ENCODE measurements at regions not wholly inside any gene's neighbourhood (a gene's known extent, or its start where the extent isn't known, plus 50 kb on each side); places are given as distances from the start of the nearest gene placed in this dataset.
"Not testable (repeated sequence)": the region's sequence is repeated elsewhere in the genome, so short reads cannot be mapped to it uniquely, and the experiment has no call there.

DNA sequence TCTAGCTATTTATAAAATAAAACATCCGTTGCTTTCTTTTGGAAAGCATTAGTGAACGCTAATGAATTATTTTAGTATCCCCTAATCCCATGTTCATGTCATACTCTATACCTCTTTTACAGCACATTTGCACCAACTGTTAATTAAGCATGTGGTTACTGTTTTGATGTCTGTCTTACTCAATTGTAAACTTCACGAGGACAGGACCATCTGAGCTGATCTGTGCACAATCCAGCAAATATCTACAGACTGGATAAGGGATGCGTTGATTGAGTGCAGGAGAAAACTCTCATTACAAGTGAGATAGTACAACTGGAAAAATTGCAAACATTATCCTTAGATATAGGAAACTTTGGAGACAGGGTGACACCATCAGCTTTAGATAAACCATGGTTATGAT is 201.1 kb downstream of the PCDH20 start:
- no peak for DNase-seq

DNA sequence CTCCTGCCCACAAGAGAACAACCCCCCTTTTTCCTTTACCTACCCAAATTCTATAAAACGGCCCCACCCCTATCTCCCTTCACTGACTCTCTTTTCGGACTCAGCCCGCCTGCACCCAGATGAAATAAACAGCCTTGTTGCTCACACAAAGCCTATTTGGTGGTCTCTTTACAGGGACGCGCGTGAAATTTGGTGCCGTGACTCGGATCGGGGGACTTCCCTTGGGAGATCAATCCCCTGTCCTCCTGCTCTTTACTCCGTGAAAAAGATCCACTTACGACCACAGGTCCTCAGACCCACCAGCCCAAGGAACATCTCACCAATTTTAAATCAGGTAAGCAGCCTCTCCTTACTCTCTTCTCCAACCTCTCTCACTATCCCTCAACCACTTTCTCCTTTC is 209.8 kb downstream of the PCDH20 start:
- not testable (repeated sequence) for DNase-seq

DNA sequence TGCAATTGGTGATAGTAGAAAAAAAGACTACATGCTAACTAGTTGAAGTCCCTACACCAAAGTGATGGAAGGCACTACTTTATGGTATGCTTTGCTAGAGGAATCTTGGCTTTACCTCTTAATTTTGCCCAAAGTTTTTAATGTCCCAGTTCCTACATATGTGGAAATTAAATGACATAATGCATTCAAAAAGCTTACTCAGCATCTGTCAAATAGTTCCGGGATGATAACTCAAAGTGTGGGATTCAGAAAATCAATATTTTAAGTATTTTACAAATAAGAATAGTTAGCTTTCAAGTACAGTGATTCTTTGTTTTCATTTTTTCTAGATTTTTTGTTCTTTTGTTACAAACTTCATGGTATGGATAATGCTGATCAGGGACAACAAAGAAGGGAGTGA is 211.6 kb downstream of the PCDH20 start:
- no peak for DNase-seq

DNA sequence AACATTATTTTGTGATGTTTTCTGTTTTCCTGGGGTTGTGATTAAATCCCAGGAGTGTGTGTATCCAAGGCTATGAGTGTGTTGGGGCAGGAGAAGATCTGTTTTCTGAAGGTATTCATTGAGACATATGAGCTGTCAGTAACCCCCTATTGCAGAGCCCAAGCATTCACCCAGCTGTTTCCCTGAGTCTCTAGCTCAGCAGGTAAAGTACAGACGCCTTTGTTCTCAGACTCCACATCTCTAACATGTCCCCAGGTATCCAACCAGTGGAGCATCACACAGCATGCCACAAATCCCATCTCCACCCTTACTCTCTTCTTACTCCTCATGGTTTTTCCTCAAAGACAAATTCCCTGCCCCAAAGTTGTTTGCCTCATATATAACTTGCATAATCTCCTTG is 213.6 kb downstream of the PCDH20 start:
- no peak for DNase-seq

DNA sequence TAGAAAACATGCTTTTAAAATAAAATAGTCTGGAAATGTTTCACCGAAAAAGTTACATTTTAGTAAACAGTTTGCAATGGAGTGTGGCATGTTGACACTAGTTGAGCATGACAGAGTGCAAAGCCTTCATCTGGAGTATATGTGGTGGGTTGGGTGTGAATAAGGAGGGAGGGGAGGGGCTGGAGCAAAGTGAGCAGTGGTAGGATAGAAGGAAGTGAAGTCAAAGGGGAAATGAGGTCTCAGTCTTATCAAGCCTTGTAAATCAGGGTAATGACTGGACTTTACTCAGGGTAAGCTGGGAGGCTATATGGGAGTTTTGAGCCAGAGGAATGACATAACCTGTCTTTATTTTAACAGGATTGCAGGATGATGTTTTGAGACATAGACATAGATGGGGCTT is 222.8 kb downstream of the PCDH20 start:
- no peak for DNase-seq

DNA sequence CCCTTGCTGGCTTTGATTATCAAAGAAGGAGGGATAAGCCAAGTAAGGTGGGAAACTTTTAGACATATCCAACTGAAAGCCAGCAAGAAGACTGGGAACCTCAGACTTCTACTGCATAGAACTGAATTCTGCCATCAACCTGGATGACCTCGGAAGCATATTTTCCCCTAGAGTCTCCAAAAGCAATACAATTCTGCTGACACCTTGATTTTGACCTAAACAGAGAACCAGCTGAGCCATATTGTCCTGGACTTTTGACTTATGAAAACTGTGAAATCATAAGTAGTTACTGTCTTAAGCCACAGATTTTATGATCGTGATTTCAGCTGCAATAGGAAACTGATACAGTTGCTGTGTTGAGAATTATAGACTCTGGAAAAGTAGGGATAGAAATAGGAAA is 227.6 kb downstream of the PCDH20 start:
- no peak for DNase-seq

DNA sequence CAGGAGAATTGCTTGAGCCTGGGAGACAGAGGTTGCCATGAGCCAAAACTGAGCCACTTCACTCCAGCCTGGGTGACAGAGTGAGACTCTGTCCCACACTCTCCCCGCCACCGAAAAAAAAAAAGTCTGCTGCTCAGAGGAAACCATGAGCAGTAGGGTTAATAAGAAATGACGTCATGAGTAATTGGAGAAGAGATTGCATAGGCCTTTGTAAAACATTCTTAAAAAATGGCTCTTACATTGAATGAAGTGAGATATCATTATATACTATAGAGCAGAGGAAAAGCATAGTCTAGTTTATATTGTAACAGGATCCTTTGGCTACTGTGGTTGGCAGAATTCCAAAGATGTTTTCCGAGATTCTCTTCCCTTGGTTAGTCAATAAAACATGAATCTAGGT is 228.2 kb downstream of the PCDH20 start:
- peak; percentile 42 for DNase-seq

DNA sequence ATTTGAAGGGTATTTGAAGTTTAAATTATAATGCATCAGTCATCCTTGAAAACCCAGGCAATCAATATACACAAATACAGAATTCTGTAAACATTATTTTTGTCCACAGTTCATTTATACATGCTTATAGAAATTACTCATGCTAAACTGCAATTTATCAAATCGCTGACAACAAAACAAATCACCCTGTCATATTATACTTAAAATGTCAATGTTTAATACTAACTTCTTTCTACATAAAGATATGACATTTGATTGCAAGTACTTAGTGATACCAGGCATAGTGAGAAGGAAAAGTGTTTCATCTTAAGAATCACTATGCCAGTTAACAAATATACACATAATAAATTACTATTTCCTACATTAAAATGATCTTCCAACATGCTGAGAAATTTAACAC is 232.0 kb downstream of the PCDH20 start:
- no peak for DNase-seq

DNA sequence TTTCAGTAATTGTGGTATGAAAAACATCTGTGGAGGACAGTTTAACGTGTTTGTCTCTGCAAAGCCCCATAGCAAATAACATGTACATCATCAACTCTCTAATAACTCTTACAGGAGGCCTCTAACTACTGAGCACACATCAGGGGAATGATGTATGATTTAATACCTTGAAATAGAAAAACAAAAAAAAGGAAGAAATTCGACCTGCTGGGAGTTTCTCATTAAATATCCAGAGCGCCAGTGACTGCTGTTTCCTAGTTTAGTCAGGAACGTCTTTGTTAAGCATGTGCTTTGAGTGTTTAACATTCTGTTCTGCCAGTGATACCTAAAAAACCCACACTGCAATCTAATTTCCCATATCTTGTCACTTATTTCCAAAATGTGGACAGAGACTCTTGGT is 235.4 kb downstream of the PCDH20 start:
- DNase-seq = no peak

DNA sequence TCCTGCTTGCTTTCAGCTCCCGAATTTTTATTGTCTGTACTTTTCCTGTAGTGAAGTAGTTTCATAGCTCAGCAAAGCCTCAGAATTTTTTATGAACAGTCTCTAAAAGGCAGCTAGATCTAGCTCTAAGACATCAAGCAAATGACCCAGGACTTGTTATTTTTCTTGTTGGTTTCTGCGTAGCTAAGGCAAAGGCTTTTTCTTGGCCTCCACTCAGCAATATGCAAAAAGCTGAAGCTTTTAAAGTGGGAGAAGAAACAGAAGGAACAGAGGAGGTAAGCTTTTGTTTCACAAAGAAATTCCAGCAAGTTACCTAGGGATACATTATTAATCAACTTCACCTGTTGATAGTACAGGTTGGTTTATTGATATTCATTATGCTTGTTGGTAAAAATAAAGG is 235.9 kb downstream of the PCDH20 start:
- DNase-seq = no peak

DNA sequence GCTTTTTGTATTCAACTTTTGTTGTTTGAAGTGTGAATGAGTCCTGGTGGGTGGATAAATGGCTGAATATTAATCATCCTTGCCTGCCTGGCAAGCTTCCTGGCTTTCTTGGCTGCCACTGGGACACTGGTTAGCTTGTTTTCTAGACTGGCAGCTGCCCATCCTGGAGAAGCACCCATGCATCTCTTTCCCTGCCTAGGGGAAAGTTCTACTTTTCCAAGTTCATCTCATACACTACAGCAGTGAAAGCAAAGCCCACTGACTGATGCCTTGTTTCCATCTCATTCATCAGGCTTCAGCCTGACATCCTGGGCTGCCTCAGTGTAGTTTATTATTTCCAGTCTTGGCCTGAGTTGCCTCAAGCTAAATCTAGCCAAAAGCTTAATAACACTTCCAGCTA is 244.8 kb downstream of the PCDH20 start:
- DNase-seq = no peak

DNA sequence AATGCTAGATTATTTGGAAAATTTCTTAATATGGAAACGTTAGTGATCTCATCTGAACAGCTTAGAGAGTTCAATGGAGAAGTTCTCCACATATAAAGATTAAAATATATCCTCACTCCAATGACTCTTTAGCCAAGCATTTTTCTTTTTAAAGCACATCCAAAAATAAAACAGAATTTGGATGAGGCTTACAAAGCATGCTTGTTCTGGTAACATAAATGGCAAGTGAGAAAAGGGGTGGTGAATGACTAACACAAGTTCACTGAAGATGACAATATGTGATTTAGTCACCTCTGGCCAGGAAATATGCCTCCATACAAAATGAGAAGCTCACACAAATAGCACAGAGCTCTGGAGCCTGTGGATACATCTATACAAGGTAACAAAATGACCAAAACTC is 253.0 kb downstream of the PCDH20 start:
- DNase-seq = no peak

DNA sequence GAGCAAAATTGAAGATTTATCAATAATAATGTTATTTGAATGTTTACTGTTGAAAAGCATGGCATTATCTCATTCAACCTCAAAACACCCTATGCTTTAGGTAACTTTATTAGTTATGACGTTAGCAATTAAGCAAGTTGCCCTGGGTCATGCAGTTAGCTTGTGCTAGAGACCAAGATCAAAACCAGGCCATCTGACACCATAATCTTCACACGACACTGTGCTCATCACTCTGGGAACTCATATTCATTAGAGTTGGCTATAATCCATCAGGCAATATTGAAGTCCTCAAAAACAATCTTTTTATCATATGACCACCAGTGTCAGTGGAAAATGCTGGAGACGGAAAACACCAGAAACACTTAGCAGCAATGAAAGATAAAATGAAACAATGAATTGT is 253.5 kb downstream of the PCDH20 start:
- no peak for DNase-seq

DNA sequence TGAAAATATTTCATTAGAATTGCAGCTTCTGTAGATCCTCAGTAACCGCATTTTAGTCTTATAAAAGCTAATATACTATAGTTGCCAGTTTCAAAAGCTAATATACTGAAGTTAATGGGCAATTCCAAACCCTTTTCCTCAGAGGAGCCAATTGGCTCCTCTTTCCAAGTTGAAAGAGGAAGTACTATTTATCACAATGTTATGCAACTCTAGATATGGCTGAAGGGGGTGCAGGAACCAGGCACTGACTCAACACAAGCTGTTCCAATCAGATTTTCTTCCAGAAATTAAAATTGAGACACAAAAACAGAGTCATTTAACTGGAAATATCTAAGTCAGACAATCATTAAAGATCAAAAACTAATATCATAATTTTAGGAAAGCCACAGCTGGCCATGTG is 258.9 kb downstream of the PCDH20 start:
- no peak for DNase-seq

DNA sequence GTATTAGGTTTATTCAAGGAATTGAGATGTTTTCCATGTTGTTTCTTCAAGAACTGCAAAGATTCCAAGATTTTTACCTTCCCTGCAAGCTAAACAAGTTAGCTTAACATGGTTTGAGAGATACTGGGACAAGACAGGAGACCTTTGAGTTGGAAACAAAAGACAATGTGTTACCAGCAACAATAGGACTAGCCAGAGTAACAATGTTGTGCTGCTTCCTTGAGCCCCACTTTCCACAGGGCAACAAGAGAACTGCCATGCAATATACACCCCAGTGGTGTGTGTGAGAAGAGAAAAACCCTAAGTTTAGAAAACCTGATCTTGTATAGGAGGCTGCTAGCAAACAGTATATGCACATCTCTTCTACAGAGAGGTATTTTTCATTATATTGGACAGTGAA is 264.6 kb downstream of the PCDH20 start:
- no peak for DNase-seq

DNA sequence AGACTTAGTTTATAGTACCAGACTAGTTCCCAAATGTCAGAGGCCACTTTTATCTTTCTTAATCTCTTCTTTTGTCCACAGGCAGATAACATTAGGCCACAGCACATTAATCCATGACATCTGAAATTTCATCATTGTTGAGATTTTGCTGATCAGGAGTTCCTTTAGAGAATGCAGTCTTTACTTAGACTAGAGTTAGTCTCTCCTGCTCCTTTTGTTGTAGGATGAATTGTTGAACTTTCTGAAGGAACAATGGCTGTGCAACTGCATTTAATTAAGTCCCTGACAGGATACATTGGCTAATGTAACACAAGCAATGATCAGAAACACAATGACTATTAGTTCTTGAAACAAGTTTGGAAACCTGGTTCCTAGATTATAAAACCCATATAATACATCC is 266.3 kb downstream of the PCDH20 start:
- DNase-seq = no peak

DNA sequence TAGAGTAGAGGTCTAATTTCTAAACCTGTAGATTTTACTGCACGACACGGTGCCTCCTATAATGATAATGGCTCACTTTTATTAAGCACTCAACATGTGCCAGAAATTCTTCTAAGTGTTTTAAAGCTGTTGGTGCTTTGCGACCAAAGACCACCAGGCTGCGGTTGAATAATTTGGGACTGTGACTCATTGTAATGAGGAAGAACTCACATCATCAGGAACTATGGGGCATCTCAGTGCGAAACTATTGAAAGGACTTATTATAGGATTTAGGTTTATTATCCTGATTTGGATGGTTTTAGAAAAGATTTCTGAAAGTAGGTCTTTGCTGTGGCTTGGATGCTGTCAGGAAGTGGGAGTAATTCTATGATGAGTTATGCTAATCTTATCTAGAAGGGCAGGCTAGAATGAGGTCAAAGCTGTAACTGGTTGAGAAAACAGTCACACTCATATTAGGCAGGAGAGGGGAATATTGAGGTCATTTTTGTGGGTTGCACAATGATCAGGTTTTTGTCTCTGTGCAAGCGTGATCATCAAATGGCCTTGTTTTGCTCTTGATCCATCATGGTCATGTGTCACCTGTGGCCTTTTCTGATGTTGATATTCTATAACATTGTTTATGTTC is 266.8 kb downstream of the PCDH20 start:
- no peak for DNase-seq

DNA sequence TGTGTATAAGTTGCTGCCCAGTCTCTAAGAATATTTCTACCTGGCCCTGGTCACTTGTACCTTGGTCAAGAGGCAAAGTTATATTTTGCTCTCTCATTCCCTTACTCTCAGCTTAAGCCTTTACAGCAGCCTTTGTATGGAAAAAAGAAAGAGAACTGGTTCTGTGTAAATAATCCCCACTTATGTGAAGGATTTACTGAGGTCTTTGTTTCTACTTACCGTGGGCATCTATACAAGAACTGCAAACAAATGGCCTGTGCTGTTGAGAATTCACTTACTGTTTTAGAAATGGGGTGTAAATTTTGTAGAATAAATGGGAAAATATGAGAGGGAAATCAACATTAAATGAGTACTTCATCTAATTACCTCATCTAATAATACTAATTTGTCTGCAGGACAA is 267.4 kb downstream of the PCDH20 start:
- DNase-seq = no peak

DNA sequence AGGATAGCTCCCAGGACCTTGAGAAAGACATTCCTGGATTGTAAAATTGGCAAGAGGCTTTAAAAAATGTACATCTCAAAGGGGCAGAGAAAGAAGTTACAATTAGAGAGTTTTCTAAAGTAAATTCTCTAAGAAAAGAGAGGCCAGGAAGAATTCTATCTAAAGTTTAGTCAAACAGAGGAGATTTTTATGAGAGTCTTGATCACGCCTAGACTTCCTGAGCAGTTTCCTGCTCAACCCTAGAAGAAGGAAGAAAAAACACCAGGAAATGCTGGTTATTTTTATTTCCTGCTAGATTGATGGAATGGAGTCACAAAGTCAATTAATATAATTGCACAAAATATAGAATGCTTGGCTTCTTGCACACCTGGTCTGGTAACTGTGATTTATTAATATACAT is 269.1 kb downstream of the PCDH20 start:
- DNase-seq = no peak

DNA sequence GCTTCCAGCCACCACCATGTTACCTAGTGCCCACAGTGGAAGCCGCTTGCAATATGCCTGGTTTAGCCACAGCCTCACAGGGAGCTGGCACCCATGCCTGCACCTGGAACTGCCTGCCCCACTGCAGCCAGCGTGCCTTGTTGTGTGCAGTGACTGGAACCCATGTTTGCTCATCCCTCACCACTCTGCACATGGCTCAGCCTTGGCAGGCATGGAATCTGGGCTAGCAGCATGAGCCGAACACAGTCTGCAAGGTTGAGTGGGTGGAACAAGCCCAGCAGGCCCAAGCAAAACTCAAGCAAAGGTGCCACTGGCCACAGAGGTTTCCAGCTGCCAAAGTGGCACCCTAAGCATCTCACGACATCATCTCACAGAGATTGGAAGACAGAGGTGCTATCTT is 269.5 kb downstream of the PCDH20 start:
- no peak for DNase-seq

DNA sequence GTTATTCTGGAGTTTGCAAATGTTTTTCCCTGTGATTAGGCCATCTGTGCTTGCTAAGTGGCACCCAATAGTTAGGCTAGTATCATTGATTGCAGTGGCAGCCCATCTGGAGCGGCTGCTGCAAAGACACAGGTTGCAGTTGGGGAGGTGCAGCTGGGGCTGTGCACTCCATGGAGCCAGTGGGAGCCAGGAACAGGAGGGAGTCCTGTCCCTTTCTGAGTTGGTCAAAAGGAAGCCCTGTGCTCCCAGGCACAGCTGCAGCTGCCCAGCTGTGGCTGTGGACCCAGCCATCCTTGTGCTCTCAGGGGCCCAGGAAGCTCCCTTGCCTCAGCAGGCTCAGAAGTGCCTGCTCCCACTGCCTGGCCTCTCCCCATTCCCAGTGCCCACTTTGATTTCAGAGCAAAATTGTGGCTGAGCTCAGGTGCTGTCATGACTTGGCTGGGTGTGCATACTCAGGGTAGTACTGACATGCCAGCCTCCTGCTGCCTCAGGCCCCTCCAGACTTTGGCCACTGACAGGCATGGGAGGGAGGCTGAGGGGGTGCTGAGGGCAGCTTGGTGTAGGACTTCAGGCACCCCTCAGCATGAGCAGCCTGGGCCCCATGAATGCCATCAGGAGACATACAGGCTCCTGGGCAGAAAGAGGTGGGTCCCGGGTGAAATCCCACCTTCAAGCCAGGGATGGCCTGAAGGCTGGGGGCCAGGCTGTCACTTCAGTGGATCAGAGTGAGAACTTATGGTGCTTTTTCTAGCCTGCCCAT is 270.6 kb downstream of the PCDH20 start:
- no peak for DNase-seq

DNA sequence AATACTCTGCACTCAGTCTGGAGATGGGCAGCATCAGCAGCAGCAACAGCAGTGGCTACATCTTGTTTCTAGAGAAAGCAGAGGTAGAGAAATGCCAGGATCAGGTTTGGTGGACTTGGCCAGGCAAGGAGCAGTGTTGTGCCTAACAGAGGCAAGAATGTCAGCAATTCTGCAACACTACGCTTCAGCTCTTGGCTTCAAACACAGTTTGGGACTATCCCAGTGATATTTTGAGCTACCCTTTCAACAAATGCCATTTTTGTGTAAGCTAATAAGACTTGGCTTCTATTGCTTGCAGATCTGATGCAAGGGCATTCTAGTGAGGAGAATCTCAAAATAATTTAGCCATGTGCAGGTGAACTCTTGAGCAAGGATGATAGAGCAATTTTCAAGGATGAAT is 271.3 kb downstream of the PCDH20 start:
- DNase-seq = no peak

DNA sequence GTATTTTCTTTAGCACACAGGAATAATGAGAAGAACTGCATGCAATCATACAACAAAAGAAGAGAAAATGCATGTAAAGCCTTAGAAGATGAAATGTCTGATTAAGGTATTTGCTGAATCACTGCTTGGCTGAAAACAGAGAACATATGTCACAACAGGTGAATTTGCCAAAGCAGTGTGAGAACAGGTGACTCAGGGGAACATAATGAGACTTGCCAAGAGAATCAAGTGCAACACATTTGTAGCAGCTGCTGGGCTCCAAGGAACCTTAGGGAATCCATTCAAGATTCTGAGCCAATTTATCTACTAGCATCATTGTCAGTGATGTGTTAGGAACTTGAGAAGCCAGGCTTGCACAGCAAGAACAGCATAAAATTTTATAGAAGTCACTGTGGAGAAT is 273.1 kb downstream of the PCDH20 start:
- no peak for DNase-seq

DNA sequence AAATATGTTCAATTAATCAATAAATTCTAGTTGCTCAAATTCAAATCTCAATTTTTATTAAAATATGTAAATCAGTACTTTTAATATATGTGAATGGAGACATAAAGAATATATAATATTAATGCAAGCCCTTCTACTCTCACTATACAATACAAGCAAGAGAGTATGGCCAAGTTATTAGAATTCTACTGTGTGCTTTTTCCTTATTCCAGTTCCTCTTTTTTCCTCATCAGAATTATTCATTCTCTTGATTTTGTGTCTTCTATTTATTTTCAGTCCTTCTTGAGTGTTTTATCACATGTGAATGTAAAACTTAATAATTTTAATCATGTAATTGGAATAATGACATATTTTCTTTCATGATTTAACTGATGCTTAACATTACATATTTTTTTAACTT is 276.8 kb downstream of the PCDH20 start:
- DNase-seq = no peak

DNA sequence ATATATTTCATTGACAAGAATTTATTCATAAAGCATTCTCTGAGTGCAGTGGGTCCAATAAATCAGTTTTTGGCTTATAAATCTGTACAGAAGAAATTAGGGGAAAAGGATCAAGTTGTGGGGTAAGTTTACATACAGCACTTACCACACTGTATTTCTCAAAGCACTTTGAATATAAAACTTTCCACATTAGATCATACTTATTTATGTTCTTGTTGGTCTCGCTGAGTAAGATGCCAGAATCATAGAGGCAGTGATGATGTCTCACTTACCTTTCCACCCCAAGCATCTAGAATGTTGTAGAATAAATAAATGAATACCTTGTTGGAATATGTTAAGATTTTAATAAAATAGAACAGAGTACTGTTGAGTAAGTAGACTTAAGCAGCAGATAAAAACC is 279.1 kb downstream of the PCDH20 start:
- no peak for DNase-seq
